Renal cortical epithelial cell (primary cell): ENCODE measurements at regions not wholly inside any gene's neighbourhood (a gene's known extent, or its start where the extent isn't known, plus 50 kb on each side); places are given as distances from the start of the nearest gene placed in this dataset.
A peak's percentile ranks its signal among the peaks of the same experiment; 100 is the strongest.
"Not testable (repeated sequence)": the region's sequence is repeated elsewhere in the genome, so short reads cannot be mapped to it uniquely, and the experiment has no call there.

ENCODE experiments used
- DNase-seq: peaks from one replicate; pipeline ENCODE4 v3.0.0-alpha.2; 2011; ENCODE audit warnings: low read depth

- no peak for DNase-seq
These were observed 213.9 kb upstream of the UBASH3B start for GRCh38 chr11:122441666-122442035.

- DNase-seq = no peak
These were observed 214.5 kb upstream of the UBASH3B start for GRCh38 chr11:122440811-122441665.

GRCh38 chr11:122439866-122440810 is 215.4 kb upstream of the UBASH3B start:
- peak; percentile 50 for DNase-seq

GRCh38 chr11:122436188-122436555 is 219.3 kb upstream of the UBASH3B start:
- no peak for DNase-seq

GRCh38 chr11:122435540-122436187 is 219.9 kb upstream of the UBASH3B start:
- DNase-seq = no peak

- DNase-seq = no peak
These were observed 220.7 kb upstream of the UBASH3B start for GRCh38 chr11:122434786-122435185.

GRCh38 chr11:122430490-122430889 is 225.0 kb upstream of the UBASH3B start:
- no peak for DNase-seq

- DNase-seq = no peak
These were observed 229.4 kb upstream of the UBASH3B start for GRCh38 chr11:122426073-122426472.

- no peak for DNase-seq
These were observed 230.9 kb upstream of the UBASH3B start for GRCh38 chr11:122424636-122425035.

- no peak for DNase-seq
These were observed 231.6 kb upstream of the UBASH3B start for GRCh38 chr11:122423886-122424285.

- no peak for DNase-seq
These were observed 232.2 kb upstream of the UBASH3B start for GRCh38 chr11:122423273-122423672.

- DNase-seq = no peak
These were observed 232.8 kb upstream of the UBASH3B start for GRCh38 chr11:122422682-122423081.

GRCh38 chr11:122421702-122422101 is 233.8 kb upstream of the UBASH3B start:
- DNase-seq = no peak

GRCh38 chr11:122418032-122418431 is 237.5 kb upstream of the UBASH3B start:
- no peak for DNase-seq

GRCh38 chr11:122414406-122415018 is 241.0 kb upstream of the UBASH3B start:
- DNase-seq = no peak

- no peak for DNase-seq
These were observed 241.8 kb upstream of the UBASH3B start for GRCh38 chr11:122413677-122414076.

GRCh38 chr11:122412581-122412980 is 242.9 kb upstream of the UBASH3B start:
- no peak for DNase-seq

GRCh38 chr11:122406466-122406865 is 249.1 kb upstream of the UBASH3B start:
- DNase-seq = no peak

GRCh38 chr11:122405547-122406341 is 249.8 kb upstream of the UBASH3B start:
- no peak for DNase-seq

GRCh38 chr11:122404571-122404970 is 251.0 kb upstream of the UBASH3B start:
- DNase-seq = no peak

GRCh38 chr11:122401581-122401980 is 253.9 kb upstream of the UBASH3B start:
- DNase-seq = not testable (repeated sequence)
